ENCODE measurements at regions not wholly inside any gene's neighbourhood (a gene's known extent, or its start where the extent isn't known, plus 50 kb on each side); places are given as distances from the start of the nearest gene placed in this dataset.
"Not testable (repeated sequence)": the region's sequence is repeated elsewhere in the genome, so short reads cannot be mapped to it uniquely, and the experiment has no call there.

DNA sequence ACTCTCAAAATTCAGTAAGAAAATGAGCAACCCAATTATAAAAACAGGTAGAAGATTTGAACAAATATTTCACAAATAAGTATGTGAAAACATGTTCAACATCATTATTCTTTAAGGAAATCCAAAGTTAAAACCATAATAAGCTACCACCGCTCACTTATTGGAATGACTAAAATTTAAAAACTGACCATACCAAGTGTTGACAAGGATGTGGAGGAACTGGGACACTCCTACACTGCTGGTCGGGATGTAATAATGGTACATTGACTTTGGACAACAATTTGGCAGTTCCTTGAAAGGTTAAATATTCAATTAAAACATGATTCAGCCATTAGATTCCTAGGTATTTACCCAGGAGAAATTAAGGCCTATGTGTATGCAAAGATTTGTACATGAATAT lies 336.5 kb downstream of the IRS1 start:
- peaks cover 2% of the 10 kb centered on the region; the same call in 1 of the 2 replicates for H3K36me3 ChIP-seq (ENCODE audit: insufficient read depth, low read length)
- H3K9me3 ChIP-seq (ENCODE audit: control insufficient read depth, insufficient read depth, low read length), result no peaks in the 10 kb centered on the region
- H3K4me1 ChIP-seq (ENCODE audit: insufficient read depth, low read length), result no peaks in the 10 kb centered on the region
- no peak overlapping the region for H3K9ac ChIP-seq (ENCODE audit: low read depth, low read length)

DNA sequence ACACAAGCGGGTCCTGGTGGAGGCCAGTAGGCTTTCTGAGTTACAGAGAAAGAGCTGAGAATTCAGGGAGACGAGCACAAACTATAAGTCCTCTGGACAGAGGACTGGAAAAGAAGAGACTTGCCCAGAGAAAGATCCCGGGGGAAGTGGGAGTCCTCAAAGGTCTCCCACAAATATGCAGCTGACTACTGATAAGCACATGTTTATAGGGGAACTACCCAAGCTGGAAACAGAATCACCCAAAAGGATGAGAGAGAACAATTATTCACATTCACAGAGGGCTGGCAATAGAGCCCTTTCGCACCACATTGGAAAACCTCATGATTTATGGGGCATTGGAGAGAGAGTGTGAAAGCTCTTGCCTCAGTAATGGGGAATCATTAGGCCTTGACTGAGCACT lies 337.6 kb downstream of the IRS1 start:
- Histone ChIP-seq H3K9ac (ENCODE audit: low read depth, low read length) (no peak overlapping the region), H3K4me1 (ENCODE audit: insufficient read depth, low read length) (no peaks in the 10 kb centered on the region), H3K36me3 (ENCODE audit: insufficient read depth, low read length) (peaks cover 2% of the 10 kb centered on the region; the same call in 1 of the 2 replicates), H3K9me3 (ENCODE audit: control insufficient read depth, insufficient read depth, low read length) (no peaks in the 10 kb centered on the region)

DNA sequence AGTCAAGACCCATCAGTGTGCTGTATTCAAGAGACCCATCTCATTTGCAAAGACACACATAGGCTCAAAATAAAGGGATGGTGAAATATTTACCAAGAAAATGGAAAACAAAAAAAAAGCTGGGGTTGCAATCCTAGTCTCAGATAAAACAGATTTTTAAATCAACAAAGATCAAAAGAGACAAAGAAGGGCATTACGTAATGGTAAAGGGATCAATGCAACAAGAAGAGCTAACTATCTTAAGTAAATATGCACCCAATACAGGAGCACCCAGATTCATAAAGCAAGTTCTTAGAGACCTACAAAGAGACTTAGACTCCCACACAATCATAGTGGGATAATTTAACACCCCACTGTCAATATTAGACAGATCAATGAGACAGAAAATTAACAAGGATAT lies 343.5 kb downstream of the IRS1 start:
- H3K9ac ChIP-seq (ENCODE audit: low read depth, low read length); H3K9me3 ChIP-seq (ENCODE audit: control insufficient read depth, insufficient read depth, low read length); H3K36me3 ChIP-seq (ENCODE audit: insufficient read depth, low read length); H3K4me1 ChIP-seq (ENCODE audit: insufficient read depth, low read length): not testable (repeated sequence)

DNA sequence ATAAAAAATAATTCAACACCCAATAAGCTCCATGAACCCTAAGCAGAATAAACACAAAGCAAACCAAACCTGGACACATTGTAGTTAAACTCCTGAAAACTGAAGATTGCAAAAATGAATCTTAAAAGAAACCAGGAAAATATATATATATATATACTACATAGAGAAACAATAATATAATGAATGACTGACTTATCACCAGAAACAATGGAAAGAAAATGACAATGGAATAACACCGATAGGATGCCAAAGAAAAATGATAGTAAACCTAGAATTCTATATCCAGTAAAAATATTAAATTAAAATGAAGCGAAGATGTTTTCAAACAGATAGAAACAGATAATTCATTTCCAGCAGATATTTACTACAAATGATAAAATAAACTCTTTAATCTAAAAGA lies 346.9 kb downstream of the IRS1 start:
- Histone ChIP-seq H3K9me3 (ENCODE audit: control insufficient read depth, insufficient read depth, low read length) (no peaks in the 10 kb centered on the region; the same call in 1 of the 2 replicates), H3K36me3 (ENCODE audit: insufficient read depth, low read length) (no peaks in the 10 kb centered on the region), H3K4me1 (ENCODE audit: insufficient read depth, low read length) (no peaks in the 10 kb centered on the region), H3K9ac (ENCODE audit: low read depth, low read length) (no peak overlapping the region)

DNA sequence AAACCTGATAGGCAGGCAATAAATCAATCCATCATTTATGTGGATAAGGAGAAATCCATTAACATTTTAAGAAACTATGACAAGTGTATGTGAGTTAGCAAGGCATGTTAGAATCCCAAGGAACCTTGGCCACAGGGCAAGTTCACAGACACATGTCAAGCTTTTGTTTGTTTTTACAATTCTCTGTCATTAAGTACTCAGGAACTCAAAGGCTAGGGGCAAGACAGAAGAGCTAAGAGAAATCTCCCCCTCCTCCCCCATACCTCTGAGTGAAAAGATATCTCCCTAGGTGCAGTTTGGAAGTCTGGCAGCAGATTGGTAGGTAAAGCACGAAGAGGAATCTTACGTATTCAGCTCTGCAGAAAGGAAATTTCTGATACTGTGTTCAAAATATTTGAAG lies 348.1 kb downstream of the IRS1 start:
- Histone ChIP-seq H3K9me3 (ENCODE audit: control insufficient read depth, insufficient read depth, low read length) (no peaks in the 10 kb centered on the region; the same call in 1 of the 2 replicates), H3K4me1 (ENCODE audit: insufficient read depth, low read length) (no peaks in the 10 kb centered on the region), H3K36me3 (ENCODE audit: insufficient read depth, low read length) (no peaks in the 10 kb centered on the region), H3K9ac (ENCODE audit: low read depth, low read length) (no peak overlapping the region)

DNA sequence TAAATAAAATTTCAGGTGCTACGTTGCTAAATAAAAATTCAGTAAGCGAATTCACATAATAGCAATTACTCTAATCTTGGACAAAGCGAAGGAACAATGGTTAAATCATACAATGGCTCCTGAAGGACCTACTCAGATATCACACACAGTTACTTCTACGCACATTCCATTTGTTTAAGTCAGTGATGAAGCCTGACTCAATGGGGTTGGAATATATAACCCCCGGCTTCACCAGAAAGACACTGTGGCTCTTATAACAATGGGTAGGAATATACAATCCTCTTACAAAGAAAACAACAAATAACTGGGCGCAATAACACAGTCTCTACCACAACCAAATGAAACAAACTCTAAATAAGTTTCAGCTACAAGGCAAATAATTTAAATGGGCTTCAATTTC lies 349.5 kb downstream of the IRS1 start:
- Histone ChIP-seq H3K36me3 (ENCODE audit: insufficient read depth, low read length) (no peaks in the 10 kb centered on the region), H3K9me3 (ENCODE audit: control insufficient read depth, insufficient read depth, low read length) (no peaks in the 10 kb centered on the region; the same call in 1 of the 2 replicates), H3K4me1 (ENCODE audit: insufficient read depth, low read length) (no peaks in the 10 kb centered on the region), H3K9ac (ENCODE audit: low read depth, low read length) (no peak overlapping the region)

DNA sequence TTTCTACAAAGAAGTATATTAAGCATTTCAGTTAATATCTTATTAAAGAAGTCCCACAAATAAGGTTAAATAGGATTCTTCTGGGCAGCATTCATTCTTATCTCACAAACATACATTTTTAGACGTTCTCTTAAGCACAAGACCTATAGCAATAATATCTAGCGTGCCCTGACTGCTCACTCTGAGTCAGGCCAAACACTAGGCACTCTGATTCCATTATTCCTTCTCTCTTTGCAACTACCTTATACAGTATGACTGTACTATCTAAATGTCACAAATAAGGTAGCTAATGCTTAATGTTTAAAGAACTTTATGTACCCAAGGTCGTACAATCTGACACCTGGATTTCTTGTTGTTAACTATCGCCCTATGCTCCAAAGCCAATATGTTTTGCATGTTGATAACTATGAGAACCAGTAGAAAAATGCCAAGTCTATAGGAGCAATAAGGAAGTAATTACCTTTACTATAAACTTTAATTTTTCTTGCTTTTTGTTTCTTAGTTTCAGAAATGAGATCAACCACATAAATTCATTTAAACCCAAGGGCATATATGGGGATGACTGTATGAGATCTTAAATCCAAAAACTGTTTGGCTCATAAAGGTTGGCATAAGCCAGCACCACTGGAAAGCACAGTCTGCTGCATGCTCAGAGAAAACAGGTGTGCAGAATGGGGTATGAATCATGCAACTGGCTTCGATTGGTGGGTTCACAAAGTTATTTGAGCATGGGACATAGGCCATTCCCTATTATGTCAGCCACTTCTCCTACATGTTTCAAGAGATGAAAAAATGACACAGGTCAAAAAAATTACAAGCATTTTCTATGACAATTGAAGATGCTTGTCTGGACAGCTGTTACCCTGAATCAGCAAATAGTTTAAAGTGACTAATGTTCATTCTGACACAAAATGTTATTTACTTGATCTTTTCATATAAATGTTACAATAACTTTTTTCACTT lies 352.0 kb downstream of the IRS1 start:
- Histone ChIP-seq H3K4me1 (ENCODE audit: insufficient read depth, low read length) (no peaks in the 10 kb centered on the region), H3K9ac (ENCODE audit: low read depth, low read length) (no peak overlapping the region), H3K36me3 (ENCODE audit: insufficient read depth, low read length) (no peaks in the 10 kb centered on the region), H3K9me3 (ENCODE audit: control insufficient read depth, insufficient read depth, low read length) (no peaks in the 10 kb centered on the region; the same call in 1 of the 2 replicates)

DNA sequence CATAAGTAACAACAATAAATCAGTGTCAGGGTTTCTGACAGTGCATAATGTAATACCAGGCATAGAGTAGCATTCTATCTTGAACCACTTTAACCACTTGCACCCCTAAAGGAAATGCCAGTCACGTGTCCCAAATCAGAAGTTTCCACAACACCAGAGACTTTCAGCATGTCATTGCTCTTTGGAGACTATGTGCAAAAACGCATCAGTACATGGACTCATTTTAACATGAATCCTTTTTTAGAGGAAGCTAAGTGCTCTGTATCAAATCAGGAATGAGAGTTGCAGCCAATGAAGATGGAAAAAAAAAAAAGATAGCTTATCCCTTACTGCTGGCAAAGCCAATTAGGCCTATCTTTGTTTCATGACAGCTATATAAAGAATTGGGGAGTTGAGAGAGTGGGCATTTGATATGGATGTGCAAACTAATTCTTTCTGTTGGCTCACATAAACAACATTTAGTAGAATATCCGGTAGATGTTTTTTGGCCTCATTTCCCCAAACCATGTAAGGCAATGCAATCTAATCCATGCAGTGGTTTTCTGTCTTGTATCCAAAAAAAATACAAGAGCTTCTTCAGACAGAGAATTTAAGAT lies 353.1 kb downstream of the IRS1 start:
- Histone ChIP-seq H3K9me3 (ENCODE audit: control insufficient read depth, insufficient read depth, low read length) (no peaks in the 10 kb centered on the region; the same call in 1 of the 2 replicates), H3K36me3 (ENCODE audit: insufficient read depth, low read length) (no peaks in the 10 kb centered on the region), H3K4me1 (ENCODE audit: insufficient read depth, low read length) (no peaks in the 10 kb centered on the region), H3K9ac (ENCODE audit: low read depth, low read length) (no peak overlapping the region)

DNA sequence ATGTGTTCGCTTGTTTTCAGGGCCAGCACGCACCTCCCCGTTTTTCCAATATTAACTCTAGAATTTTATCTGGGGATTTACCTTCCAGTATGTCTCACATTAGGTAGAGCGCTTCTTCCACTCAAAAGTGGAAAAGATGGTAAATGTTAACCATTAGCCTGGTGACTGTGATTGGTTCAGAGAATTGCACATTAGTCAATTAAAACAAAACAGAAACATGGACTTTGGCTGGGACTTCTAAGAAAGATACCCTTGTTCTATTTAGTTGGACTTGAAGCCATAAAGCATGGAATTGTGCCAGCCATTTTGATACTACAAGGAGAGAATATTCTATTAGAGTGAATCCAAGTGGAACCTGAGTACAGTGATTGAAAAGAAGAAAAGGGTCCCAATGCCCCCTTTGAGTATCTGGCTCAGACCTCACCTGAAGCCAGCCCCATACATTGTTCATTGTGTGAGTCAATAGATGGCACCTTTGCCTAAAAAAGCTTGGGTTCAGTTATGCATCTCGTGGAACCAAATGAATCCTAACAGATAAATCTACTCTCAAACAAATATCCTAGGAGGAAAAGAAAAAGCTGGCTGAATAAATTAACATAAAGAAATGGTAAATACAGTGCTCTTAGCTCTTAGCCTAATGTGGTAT lies 354.3 kb downstream of the IRS1 start:
- Histone ChIP-seq H3K4me1 (ENCODE audit: insufficient read depth, low read length) (no peaks in the 10 kb centered on the region), H3K36me3 (ENCODE audit: insufficient read depth, low read length) (no peaks in the 10 kb centered on the region)

DNA sequence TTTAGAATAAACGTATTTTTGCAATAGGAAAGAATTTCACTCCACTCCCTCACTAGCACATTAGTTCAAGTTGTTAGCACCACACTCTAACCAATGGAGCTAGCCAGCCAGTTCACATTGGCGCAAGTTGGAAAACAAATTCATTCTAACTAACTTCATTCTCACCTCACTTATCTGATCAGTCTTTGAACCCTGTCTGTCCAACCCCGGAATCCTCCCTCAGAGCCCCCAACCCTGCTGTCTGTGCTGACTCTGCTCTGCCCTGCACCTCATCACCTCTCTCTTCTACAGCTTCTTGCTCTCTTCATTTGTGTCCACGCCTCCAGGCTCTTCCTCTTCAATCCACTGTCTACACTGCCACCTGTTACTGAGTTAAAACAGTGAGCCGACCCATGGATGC lies 356.5 kb downstream of the IRS1 start:
- H3K36me3 ChIP-seq (ENCODE audit: insufficient read depth, low read length), result no peaks in the 10 kb centered on the region
- no peaks in the 10 kb centered on the region for H3K9me3 ChIP-seq (ENCODE audit: control insufficient read depth, insufficient read depth, low read length)
- no peak overlapping the region for H3K9ac ChIP-seq (ENCODE audit: low read depth, low read length)

More for the DNA sequence above, 354.3 kb downstream of the IRS1 start:
- no peak overlapping the region for H3K9ac ChIP-seq (ENCODE audit: low read depth, low read length)
- no peaks in the 10 kb centered on the region for H3K9me3 ChIP-seq (ENCODE audit: control insufficient read depth, insufficient read depth, low read length)

DNA sequence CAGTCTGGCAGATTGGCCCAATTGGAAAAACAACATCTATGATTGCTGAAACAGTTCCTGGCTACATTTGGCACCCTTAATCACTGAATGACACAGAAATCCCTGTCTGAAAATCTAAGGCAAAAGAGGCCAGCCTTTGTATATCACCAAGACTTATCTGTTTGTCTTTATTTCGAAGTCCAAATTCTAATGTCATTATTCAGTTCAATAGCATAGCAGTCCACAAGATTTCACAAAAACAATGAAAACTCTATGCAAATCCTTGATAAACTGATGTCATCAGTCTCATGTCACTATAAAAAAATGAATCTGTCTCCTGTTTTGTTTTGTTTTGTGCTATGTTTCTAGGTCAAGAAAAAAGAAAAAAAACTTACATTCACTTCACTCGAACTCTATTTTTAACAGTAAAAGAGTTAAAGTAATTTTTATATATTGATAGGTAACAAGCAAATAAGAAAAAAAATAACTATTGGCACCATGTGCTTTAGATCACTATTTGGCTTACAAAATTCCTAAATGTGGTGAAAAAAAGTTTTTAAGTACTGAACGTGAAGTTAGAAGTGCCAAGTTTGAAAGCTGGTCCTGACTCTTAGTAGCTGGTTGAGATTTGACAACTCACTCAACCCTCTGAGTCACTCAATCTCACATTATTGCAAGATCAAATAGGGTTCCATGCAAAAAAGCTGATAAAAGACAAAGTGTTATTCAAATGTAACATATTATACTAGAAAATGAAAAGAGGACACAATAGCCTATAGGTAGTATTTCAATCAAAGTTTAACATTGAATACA lies 359.3 kb downstream of the IRS1 start:
- H3K4me1 ChIP-seq (ENCODE audit: insufficient read depth, low read length), result no peaks in the 10 kb centered on the region
- H3K9ac ChIP-seq (ENCODE audit: low read depth, low read length), result no peak overlapping the region
- H3K36me3 ChIP-seq (ENCODE audit: insufficient read depth, low read length), result no peaks in the 10 kb centered on the region
- no peaks in the 10 kb centered on the region for H3K9me3 ChIP-seq (ENCODE audit: control insufficient read depth, insufficient read depth, low read length)

More for the DNA sequence above, 356.5 kb downstream of the IRS1 start:
- H3K4me1 ChIP-seq (ENCODE audit: insufficient read depth, low read length), result no peaks in the 10 kb centered on the region

DNA sequence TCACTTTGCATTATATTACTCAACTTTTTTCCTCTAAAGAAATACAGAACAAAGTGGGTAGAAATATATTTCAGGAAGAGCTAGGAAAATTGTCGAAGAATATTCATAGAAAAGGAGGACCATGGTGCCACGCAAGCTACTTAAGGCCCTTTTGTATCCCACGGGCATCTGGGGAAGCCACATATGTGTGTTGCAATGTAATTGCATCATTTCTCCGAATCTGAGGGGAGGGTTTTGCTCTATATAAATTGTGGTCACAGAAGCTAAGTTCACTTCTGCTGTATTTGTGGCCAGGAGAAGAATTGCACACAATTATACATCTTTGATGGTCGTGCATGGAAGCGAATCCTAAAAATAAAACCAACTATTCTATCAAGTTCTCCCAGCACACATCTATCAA lies 360.3 kb downstream of the IRS1 start:
- no peaks in the 10 kb centered on the region for H3K9me3 ChIP-seq (ENCODE audit: control insufficient read depth, insufficient read depth, low read length)
- H3K4me1 ChIP-seq (ENCODE audit: insufficient read depth, low read length), result no peaks in the 10 kb centered on the region
- H3K9ac ChIP-seq (ENCODE audit: low read depth, low read length), result no peak overlapping the region
- no peaks in the 10 kb centered on the region for H3K36me3 ChIP-seq (ENCODE audit: insufficient read depth, low read length)

DNA sequence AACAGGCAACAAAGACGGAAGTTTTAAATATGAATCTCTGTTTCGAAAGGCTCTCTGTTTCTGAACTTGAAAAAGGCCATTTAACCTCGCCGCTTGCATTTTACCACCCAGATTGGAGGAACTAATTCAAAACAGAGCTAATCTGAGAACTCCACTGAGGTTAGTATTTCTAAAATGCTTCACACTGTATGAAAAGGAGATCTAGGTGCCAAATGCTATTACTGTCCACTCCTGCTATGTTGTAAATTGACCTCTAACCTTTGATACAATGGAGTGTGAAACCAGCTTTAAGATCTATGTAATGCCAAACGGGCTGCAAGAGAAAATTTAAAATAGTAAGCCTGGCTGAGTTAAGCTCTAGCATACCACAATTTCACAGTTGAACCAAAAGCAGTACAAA lies 364.5 kb downstream of the IRS1 start:
- Histone ChIP-seq H3K9ac (ENCODE audit: low read depth, low read length) (no peak overlapping the region), H3K36me3 (ENCODE audit: insufficient read depth, low read length) (no peaks in the 10 kb centered on the region), H3K4me1 (ENCODE audit: insufficient read depth, low read length) (peaks cover 6% of the 10 kb centered on the region; the same call in 1 of the 2 replicates), H3K9me3 (ENCODE audit: control insufficient read depth, insufficient read depth, low read length) (no peaks in the 10 kb centered on the region)

DNA sequence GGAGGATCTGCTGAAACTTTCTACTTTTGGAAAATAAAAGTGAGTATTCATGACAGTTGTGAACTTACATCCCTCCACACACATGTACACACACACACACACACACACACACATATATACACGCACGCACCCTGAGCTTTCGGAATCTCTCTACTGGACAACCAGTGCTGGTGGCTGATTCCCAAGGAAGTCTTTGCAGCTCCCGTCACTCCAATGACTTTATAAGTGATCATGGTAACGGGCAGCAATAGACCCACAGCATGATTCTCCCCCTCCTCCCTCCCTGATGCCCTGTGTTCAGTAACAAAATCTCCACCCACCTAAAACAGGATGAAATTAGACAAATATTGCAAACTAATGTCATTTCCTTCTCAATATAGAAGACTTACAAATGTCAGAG lies 364.9 kb downstream of the IRS1 start:
- H3K4me1 ChIP-seq (ENCODE audit: insufficient read depth, low read length), result peaks cover 6% of the 10 kb centered on the region; the same call in 1 of the 2 replicates
- H3K9me3 ChIP-seq (ENCODE audit: control insufficient read depth, insufficient read depth, low read length), result no peaks in the 10 kb centered on the region
- no peaks in the 10 kb centered on the region for H3K36me3 ChIP-seq (ENCODE audit: insufficient read depth, low read length)
- H3K9ac ChIP-seq (ENCODE audit: low read depth, low read length), result no peak overlapping the region

All from ES-I3 (cell line).